Limb (tissue), 2 donors: ENCODE measurements at regions not wholly inside any gene's neighbourhood (a gene's known extent, or its start where the extent isn't known, plus 50 kb on each side); places are given as distances from the start of the nearest gene placed in this dataset.

Experiments
- DNase-seq, 2 donors: peaks; one replicate each; pipeline ENCODE4 v3.0.0-alpha.2; 2016; ENCODE audit errors: extremely low spot score in 2 of 2

DNA sequence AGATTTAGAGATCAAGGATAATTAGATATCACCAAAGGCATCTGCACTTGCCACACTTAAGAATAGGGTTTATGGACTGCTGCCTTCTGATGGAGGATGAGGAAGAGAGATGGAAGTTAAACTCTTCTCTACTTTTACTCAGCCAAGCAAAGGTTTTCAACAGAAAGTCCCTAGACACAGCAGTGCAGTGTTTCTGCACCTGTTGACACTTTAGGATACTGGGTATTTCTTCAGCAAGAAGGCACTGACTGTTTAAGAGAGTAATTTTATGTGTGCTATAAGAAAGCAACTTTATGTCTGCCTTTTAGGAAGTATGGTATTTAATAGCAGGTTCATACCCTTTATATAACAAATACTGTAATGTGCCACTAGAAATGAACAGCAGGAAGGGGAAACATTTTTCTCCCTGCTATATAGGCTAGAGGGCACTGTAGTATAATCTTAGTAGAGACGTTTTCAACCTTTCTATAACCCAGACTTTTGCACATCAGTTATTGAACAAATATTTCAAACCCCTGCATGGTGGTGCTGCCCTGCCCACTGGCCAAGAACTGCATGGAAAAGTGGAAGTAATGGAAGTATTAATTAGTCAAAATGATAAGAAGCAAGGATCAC, 225.0 kb upstream of the GRIP1 start:
- DNase-seq: peak in 1 of 2 donors; percentile 15

GRCh38 chr12:66905201-66905600, 226.3 kb upstream of the GRIP1 start:
- DNase-seq: no peak

DNA sequence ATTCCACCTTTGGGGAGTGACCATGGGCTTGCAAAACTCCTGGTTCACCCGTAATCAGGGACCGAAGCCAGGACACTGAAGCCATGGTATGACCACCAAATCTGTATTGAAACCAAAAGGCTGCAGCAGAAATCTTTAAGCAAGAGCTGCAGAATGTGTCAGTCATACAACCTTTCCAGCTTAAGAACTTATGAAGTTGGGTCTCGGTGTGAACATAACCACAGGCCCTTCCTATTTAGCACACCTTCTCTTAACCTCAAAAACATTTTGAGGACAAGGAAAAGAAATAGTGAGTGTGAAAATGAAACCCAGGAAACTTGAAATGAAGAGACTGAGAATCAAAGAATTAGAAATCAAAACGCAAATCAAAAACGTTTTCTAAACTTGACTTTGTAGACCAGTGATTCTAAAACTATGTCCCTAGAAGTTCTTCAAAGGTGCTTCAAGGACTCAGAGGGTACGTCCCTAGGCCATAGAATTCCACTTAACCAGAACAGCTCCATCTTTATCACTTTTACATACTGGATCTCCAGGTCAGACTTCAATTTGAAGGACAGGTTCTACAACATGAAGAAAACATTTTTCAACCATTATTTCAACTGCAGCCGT, 231.6 kb upstream of the GRIP1 start:
- DNase-seq: no peak

GRCh38 chr12:66915306-66915904, 236.5 kb upstream of the GRIP1 start:
- DNase-seq: no peak

GRCh38 chr12:66916189-66916588, 237.3 kb upstream of the GRIP1 start:
- DNase-seq: no peak

- DNase-seq: no peak
Measured at GRCh38 chr12:66919466-66919865, 240.6 kb upstream of the GRIP1 start.

DNA sequence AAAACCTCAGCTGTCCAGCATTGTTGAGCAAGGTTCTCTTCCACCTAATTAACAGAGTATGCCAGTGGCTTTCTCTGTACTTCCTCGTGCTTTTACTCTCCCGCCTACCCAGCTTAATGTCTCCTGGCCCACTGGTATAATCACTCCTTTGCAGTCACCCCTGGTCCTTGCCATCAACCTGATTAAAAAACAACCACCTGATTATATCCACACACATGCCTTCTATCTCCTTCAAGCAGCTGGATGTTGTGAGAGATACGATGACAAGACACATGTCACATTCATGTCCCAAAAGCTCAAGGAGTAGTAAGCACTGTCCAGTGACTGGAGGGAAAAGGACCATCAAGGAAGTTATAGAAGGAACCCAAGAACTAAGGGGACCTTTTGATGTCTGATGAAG, 241.3 kb upstream of the GRIP1 start:
- no peak for DNase-seq

DNA sequence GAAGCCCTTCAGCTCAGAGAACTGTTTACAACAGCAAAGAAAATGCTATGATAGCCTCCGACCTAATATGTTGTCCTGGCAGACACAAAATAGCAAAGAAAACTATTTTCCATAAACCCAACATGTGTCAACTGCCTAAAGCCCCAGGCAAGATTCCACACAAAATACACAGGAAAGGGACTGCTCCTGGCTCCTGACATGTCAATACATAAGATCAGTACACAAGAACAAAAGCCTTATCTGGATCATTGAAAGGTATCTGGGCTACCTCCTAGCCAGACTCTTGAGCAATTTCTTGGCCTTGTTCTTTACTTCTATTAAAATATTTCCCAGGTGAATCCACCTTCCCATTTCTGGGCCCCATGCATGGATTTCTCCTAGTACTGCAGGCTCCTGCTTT, 242.3 kb upstream of the GRIP1 start:
- DNase-seq: no peak

GRCh38 chr12:66925083-66925482, 246.2 kb upstream of the GRIP1 start:
- no peak for DNase-seq

DNA sequence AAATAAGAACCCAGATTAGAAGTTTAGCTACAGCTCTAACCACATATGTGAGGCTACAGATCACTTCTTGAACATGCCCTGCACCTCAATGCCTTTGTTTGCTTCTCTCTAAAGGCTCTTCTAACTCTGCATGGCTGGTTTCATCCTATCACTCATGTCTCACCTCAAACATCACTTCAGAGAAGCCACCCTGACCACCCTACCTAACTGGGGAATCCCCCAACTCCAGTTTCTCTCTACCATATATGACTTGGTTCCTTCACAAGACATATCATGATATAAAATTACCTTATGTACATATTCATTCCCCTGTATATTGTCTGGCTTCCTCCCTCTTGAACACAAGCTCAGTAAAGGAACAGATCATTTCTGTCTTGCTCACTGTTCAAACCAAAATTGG, 250.2 kb upstream of the GRIP1 start:
- no peak for DNase-seq

DNA sequence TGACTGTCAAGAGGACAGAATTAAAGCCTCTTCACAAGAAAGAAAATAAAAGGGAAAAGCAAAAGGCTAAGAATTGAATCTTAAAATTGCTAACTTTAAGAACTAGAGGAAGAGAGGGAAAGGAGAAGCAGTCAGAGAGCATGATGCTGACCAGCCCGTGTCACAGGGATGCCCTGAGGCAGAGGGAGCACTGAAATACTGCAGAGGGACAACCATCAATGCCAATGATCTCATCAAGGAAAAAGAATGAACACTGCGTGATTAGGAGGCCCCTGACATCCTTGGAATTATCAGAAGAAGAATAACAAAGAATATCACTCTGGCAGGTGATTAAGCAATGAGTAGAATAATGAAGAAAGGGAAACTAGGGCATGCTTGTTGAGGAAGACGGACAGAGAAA, 252.2 kb upstream of the GRIP1 start:
- no peak for DNase-seq

GRCh38 chr12:66932126-66932525, 253.2 kb upstream of the GRIP1 start:
- no peak for DNase-seq

GRCh38 chr12:66934302-66935062, 255.6 kb upstream of the GRIP1 start:
- no peak for DNase-seq

- no peak for DNase-seq
Measured at GRCh38 chr12:66941150-66941549, 262.3 kb upstream of the GRIP1 start.

GRCh38 chr12:66942741-66943465, 264.0 kb upstream of the GRIP1 start:
- DNase-seq: no peak

DNA sequence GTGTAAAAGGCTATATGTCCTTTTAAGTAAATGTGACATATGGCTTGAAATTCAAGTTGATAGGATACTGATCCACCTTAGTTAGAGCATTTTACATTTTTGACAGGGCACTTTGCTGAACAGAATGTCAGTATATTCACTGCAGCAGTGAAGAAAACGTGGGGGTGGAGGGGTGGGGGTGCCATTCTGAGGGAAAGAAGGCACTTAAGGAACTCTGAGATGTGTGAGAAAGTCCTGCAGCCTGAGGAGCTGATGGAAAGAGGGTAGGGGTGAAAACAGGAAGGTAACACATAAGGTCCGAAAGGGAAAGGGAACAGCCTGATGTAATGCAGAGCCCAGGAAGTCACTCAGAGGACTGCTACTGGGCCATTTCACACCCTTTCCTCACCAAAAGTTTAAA, 265.5 kb upstream of the GRIP1 start:
- no peak for DNase-seq

DNA sequence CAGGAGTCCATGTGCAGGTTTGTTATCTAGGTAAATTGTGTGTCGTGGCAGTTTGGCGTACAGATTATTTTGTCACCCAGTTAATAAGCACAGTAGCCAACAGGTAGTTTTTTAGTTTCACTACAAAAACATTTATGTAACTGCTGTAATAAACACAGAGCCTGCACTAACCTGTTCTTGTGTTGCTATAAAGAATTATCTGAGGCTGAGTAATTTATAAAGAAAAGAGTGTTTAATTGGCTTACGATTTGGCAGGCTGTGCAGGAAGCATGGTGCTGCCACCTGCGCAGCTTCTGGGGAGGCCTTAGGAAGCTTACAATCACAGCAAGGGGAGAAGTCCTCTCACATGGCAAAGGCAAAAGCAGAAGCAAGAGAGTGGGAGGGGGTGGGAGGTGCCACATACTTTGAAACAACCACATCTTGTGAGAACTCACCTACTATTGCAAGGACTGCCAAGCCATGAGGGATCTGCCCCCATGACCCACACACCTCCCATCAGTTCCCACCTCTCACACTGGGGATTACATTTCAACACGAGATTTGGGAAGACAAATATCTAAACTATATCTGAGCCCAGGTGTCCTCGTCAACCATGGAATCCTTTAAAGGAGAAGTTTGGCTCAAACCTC, 266.4 kb upstream of the GRIP1 start:
- DNase-seq: no peak

GRCh38 chr12:66947119-66947518, 268.2 kb upstream of the GRIP1 start:
- DNase-seq: no peak

- no peak for DNase-seq
Measured at GRCh38 chr12:66952668-66953067, 273.8 kb upstream of the GRIP1 start.

DNA sequence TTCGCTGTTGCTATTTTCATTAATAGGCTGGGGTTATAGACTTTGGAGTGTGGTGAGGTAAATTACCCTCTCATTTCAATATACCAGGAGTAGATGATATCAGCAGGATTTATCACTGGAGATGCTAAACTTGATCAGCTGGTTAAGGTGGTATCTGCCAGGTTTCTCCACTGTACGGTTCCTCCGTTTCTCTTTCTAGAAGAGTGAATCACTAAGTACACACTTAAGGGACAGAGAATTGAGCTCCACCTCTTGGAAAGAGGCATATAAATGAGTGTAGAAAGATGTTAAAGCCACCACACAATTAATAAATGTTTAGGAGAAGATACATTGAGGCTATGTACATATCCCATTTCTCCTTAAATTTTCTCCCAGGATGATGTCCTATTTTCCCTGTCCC, 277.4 kb upstream of the GRIP1 start:
- DNase-seq: no peak

DNA sequence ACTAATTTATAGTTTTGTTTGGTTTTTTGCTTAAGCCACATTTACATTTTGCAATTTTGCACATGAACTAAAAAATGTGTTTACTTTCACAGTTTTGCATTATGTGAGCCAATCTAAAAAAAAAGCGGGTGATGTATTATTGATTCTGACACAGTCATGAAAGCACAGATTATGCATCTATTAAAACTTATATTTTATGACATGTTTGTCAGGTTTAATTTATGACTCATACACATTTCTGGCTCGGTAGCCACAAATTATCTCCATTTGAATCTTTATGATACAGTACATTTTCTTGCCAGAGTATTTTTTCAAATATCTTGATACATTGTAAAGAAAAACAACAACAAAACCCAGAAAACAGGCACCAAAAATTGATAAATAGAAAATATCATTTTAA, 280.4 kb upstream of the GRIP1 start:
- DNase-seq: no peak
